Type B pancreatic cell (in vitro differentiated cells): ENCODE measurements at regions not wholly inside any gene's neighbourhood (a gene's known extent, or its start where the extent isn't known, plus 50 kb on each side); places are given as distances from the start of the nearest gene placed in this dataset.

ENCODE experiments used
- DNase-seq: peaks from one replicate; pipeline ENCODE4 v3.0.0; 2021; ENCODE audit warnings: mixed read lengths; ENCODE audit not compliant: unreplicated experiment; ENCODE audit errors: extremely low spot score
- H3K27ac Mint-ChIP-seq: 2 replicates; pipeline ENCODE4 v1.8.0; 2021; ENCODE audit warnings: mild to moderate bottlenecking, mixed read lengths
- H3K27me3 Mint-ChIP-seq: 2 replicates; pipeline ENCODE4 v1.8.0; 2021; ENCODE audit warnings: mixed read lengths
- H3K36me3 Mint-ChIP-seq: 2 replicates; pipeline ENCODE4 v1.8.0; 2021; ENCODE audit warnings: mixed read lengths
- H3K4me1 Mint-ChIP-seq: one replicate; pipeline ENCODE4 v1.8.0; 2021; ENCODE audit warnings: mixed read lengths; ENCODE audit not compliant: unreplicated experiment
- H3K4me3 Mint-ChIP-seq: 2 replicates; pipeline ENCODE4 v1.8.0; 2021; ENCODE audit warnings: mild to moderate bottlenecking, mixed read lengths
- H3K9me3 Mint-ChIP-seq: 2 replicates; pipeline ENCODE4 v1.8.0; 2021; ENCODE audit warnings: mixed read lengths
- TF ChIP-seq, protein P1 (sequence below): fragments of 200-600 bp; sonication (generic); conservative IDR thresholded peaks from 2 replicates; pipeline ENCODE4 v1.5.0; 2021; ENCODE audit warnings: antibody characterized with exemption, mild to moderate bottlenecking

DNA sequence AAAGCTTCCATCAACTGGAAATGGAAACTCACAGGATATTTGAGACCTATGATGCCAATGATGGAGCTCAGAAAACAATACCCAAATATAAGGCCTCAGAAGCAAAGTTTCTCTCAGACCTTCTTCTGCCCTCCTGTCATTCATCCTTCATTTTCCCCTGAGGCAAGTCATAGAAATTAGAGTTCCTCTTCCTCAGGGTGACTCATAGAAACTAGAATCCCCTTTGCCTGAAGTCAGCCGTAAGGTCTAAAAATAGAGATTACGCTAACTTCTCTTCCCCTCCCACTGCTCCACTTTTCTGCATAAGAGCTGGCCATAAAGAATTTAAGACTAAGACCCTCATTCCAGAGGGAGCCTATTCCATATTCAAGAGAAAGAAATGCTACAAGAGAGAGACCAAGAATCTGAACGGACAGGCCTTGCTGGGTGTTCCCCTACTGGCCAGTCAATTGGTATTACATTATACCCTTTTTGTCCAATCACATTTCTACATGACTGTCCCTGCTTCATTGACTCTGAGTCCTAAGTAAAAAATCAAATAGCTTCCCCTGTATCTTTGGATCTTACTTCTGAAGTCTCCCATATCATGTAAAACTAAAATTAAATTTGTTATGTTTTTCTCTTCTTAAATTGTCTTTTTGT is 994.9 kb downstream of the ADGRL2 start:
- Mint-ChIP-seq H3K27ac (no peak overlapping the region), H3K9me3 (peaks cover 14% of the 10 kb centered on the region), H3K4me3 (no peak overlapping the region), H3K36me3 (no peaks in the 10 kb centered on the region), H3K27me3 (peaks cover 7% of the 10 kb centered on the region), H3K4me1 (no peaks in the 10 kb centered on the region)
- TF ChIP-seq, protein P1, sequence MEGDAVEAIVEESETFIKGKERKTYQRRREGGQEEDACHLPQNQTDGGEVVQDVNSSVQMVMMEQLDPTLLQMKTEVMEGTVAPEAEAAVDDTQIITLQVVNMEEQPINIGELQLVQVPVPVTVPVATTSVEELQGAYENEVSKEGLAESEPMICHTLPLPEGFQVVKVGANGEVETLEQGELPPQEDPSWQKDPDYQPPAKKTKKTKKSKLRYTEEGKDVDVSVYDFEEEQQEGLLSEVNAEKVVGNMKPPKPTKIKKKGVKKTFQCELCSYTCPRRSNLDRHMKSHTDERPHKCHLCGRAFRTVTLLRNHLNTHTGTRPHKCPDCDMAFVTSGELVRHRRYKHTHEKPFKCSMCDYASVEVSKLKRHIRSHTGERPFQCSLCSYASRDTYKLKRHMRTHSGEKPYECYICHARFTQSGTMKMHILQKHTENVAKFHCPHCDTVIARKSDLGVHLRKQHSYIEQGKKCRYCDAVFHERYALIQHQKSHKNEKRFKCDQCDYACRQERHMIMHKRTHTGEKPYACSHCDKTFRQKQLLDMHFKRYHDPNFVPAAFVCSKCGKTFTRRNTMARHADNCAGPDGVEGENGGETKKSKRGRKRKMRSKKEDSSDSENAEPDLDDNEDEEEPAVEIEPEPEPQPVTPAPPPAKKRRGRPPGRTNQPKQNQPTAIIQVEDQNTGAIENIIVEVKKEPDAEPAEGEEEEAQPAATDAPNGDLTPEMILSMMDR, result peak; percentile 62
- no peak for DNase-seq

DNA sequence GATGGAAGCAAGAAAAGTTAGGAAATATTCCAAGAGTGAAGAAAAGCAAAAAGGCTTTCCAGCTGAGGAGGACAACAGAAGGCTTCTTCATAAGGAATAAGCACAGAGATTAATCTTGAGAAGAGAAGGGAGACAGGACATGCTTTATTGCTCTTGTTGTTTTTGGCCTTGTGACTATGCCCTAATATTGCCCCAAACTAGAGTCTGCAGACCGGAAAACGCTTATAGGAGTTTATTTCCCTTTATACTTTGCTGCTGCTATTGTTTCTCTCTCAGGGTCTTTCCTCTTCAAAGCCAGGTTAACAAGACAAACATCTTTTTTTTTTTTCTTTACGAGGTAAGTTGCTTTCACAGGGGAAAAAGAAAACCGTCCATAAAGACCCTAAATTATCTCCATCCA is 991.4 kb downstream of the ADGRL2 start:
- Mint-ChIP-seq H3K27ac (no peak overlapping the region), H3K9me3 (no peaks in the 10 kb centered on the region), H3K27me3 (peaks cover 4% of the 10 kb centered on the region), H3K36me3 (no peaks in the 10 kb centered on the region), H3K4me3 (no peak overlapping the region), H3K4me1 (peaks cover under 1% of the 10 kb centered on the region)
- TF ChIP-seq, protein P1, result no peak
- DNase-seq, result no peak

DNA sequence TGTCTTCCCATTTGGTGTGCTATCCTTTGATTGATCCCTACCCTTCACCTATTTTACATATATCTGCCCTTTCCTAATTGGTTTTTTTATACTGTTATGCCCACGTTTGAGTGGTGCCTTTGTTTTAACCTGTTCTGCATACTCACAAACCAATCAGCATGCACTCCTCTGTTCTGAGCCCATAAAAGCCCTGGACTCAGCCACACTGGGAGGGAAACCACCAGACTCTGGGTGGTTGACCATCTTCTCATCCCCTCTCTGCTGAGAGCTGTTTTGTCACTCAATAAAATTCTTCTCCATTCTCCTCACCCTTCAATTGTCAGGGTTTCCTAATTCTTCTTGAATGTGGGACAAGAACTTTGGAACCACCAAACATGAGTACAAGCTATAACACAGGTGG is 989.8 kb downstream of the ADGRL2 start:
- H3K27me3 Mint-ChIP-seq, result peaks cover 4% of the 10 kb centered on the region
- H3K27ac Mint-ChIP-seq, result no peak overlapping the region
- H3K36me3 Mint-ChIP-seq, result no peaks in the 10 kb centered on the region
- TF ChIP-seq, protein P1, result no peak
- H3K4me3 Mint-ChIP-seq, result no peak overlapping the region
- peaks cover 8% of the 10 kb centered on the region for H3K4me1 Mint-ChIP-seq
- no peaks in the 10 kb centered on the region for H3K9me3 Mint-ChIP-seq
- no peak for DNase-seq

DNA sequence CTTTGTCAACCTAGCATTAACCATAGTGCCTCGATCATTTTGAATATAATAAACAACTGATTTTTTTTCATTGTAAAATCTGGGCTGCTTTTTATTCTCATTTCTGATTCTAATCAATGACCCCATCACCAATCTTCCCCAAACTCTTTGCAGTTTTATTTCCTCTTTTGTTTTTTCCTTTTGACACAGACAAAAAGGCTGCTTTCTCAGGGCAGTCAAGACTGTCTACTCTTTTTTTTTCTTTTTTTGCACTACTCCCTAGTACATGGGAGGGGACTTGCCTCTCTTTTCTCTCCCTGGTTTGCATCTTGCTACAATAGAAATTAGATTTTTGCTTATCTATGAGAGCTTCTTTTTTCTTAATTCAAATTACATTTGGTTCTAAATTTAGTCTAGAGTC is 987.9 kb downstream of the ADGRL2 start:
- peaks cover 12% of the 10 kb centered on the region for H3K4me1 Mint-ChIP-seq
- H3K36me3 Mint-ChIP-seq, result no peaks in the 10 kb centered on the region
- no peak overlapping the region for H3K4me3 Mint-ChIP-seq
- TF ChIP-seq, protein P1, result no peak
- H3K9me3 Mint-ChIP-seq, result no peaks in the 10 kb centered on the region
- no peak for DNase-seq
- H3K27me3 Mint-ChIP-seq, result peaks cover 8% of the 10 kb centered on the region
- no peak overlapping the region for H3K27ac Mint-ChIP-seq

DNA sequence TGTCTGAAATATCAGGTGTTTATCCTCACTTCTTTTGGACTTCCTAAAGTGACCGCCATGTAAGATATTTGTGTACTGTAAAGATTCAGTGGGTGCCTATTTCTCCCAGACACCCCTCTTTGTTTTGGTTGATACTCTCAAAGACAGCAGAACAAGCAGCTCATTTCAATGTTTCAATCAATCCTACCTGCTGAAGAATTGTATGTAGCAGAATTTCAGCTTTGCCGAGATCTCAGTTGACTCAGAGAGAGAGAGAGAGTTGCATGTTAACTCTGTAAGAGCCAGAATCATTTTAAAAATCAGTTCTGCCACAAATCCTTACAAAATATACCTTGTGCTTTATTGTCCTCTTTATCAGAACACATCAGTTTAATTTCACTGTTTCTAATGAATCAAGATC is 987.3 kb downstream of the ADGRL2 start:
- H3K9me3 Mint-ChIP-seq, result no peaks in the 10 kb centered on the region
- no peaks in the 10 kb centered on the region for H3K36me3 Mint-ChIP-seq
- TF ChIP-seq, protein P1, result no peak
- H3K4me1 Mint-ChIP-seq, result peaks cover 12% of the 10 kb centered on the region
- peaks cover 8% of the 10 kb centered on the region for H3K27me3 Mint-ChIP-seq
- no peak overlapping the region for H3K4me3 Mint-ChIP-seq
- no peak overlapping the region for H3K27ac Mint-ChIP-seq
- no peak for DNase-seq

DNA sequence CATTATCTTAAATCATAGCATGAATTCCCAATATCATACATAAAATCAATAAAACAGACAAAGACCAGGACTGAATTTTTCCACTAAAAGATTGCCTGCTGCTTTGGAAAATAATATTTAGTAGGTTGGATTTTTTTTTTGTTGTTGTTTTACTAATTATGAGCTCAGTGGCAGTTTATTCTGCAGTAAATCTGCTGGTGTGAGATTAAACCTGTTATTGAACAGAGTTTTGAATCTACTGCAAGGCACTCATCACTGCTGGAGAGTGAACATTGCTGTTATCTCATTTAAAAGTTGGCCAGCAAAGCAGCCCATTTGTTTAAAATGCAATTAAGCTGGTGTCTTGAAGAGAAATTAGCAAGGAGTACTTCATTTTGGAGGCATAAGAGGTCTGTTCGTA is 986.1 kb downstream of the ADGRL2 start:
- no peaks in the 10 kb centered on the region for H3K9me3 Mint-ChIP-seq
- H3K27me3 Mint-ChIP-seq, result peaks cover 4% of the 10 kb centered on the region
- TF ChIP-seq, protein P1, result no peak
- no peak overlapping the region for H3K27ac Mint-ChIP-seq
- no peaks in the 10 kb centered on the region for H3K36me3 Mint-ChIP-seq
- no peak overlapping the region for H3K4me3 Mint-ChIP-seq
- H3K4me1 Mint-ChIP-seq, result peaks cover 12% of the 10 kb centered on the region
- DNase-seq, result no peak
